ENCODE measurements at regions not wholly inside any gene's neighbourhood (a gene's known extent, or its start where the extent isn't known, plus 50 kb on each side); places are given as distances from the start of the nearest gene placed in this dataset.

- H3K9me3 ChIP-seq (ENCODE audit: control insufficient read depth, insufficient read depth, low read depth, low read length) = no peaks in the 10 kb centered on the region
- ChIA-PET POLR2A (no interaction called here), CTCF (interaction anchor here (0.5 to 0.6 kb wide), 2 partner anchors 21 to 291 kb away, joined by 3 to 4 read pairs; no protein-coding TSS in a partner anchor)
- no peak overlapping the region for H3K4me3 ChIP-seq (ENCODE audit: low read depth, low read length)
- H3K27ac ChIP-seq (ENCODE audit: extremely low read depth, low read depth, low read length) = no peak overlapping the region
- no peaks in the 10 kb centered on the region for H3K4me1 ChIP-seq (ENCODE audit: control insufficient read depth, insufficient read depth, low read length)
- TF ChIP-seq ZNF10 (tag by site-specific recombination; IDR thresholded peaks at IDR 0.05) = no peak
- no peak for TF ChIP-seq ZNF248 (tag by site-specific recombination; IDR thresholded peaks at IDR 0.05)
- no peak for TF ChIP-seq ZNF670 (tag by site-specific recombination; IDR thresholded peaks at IDR 0.05; ENCODE audit: low read depth)
- no peak for TF ChIP-seq ZNF510 (tag by site-specific recombination; IDR thresholded peaks at IDR 0.05; ENCODE audit: insufficient replicate concordance)
- TF ChIP-seq ZNF24 (tag by site-specific recombination; IDR thresholded peaks at IDR 0.05) = no peak
- TF ChIP-seq ZNF2 (tag by site-specific recombination; IDR thresholded peaks at IDR 0.05) = no peak
- no peaks in the 10 kb centered on the region for H3K36me3 ChIP-seq (ENCODE audit: control insufficient read depth in 2 of 2, insufficient read depth in 1 of 2, low read length in 2 of 2)
Measured at GRCh38 chr11:29261831-29262230, 755.0 kb downstream of the KCNA4 start.

- Histone ChIP-seq H3K9me3 (ENCODE audit: control insufficient read depth, insufficient read depth, low read depth, low read length) (no peaks in the 10 kb centered on the region), H3K4me1 (ENCODE audit: control insufficient read depth, insufficient read depth, low read length) (no peaks in the 10 kb centered on the region), H3K27ac (ENCODE audit: extremely low read depth, low read depth, low read length) (no peak overlapping the region), H3K4me3 (ENCODE audit: low read depth, low read length) (no peak overlapping the region), H3K36me3 (ENCODE audit: control insufficient read depth in 2 of 2, insufficient read depth in 1 of 2, low read length in 2 of 2) (no peaks in the 10 kb centered on the region)
- ChIA-PET POLR2A (no interaction called here), CTCF (interaction anchor here (0.5 to 0.9 kb wide), 2 partner anchors 68 to 290 kb away, joined by 3 read pairs; no protein-coding TSS in a partner anchor)
- TF ChIP-seq BCL6B (tag by site-specific recombination; IDR thresholded peaks at IDR 0.05) = no peak
- no peak for TF ChIP-seq ZNF707 (tag by site-specific recombination; IDR thresholded peaks at IDR 0.05)
Measured at GRCh38 chr11:29260939-29261705, 755.7 kb downstream of the KCNA4 start.

DNA sequence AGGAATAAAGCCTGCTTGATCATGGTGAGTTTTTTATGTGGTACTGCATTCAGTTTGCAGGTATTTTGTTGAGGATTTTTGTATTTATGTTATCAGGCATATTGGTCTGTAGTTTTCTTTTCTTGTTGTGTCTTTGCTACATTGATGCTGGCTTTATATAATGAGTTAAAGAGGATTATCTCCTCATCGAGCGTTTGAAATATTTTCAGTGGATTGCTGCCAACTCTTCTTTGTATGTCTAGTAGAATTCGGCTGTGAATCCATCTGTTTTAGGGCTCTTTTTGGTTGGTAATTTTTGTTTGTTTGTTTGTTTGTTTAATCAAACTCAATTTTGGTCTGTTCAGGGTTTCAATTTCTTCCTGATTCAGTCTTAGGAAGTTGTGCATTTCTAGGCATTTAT is 758.4 kb downstream of the KCNA4 start:
- Histone ChIP-seq H3K4me1 (ENCODE audit: control insufficient read depth, insufficient read depth, low read length) (no peaks in the 10 kb centered on the region), H3K9me3 (ENCODE audit: control insufficient read depth, insufficient read depth, low read depth, low read length) (no peaks in the 10 kb centered on the region), H3K27ac (ENCODE audit: extremely low read depth, low read depth, low read length) (no peak overlapping the region), H3K36me3 (ENCODE audit: control insufficient read depth in 2 of 2, insufficient read depth in 1 of 2, low read length in 2 of 2) (no peaks in the 10 kb centered on the region), H3K4me3 (ENCODE audit: low read depth, low read length) (no peak overlapping the region)
- TF ChIP-seq ZNF404 (tag by site-specific recombination; IDR thresholded peaks at IDR 0.05) (no peak), ZNF114 (tag by site-specific recombination; IDR thresholded peaks at IDR 0.05) (no peak), RBAK (tag by site-specific recombination; IDR thresholded peaks at IDR 0.05) (no peak), OVOL3 (tag by site-specific recombination; IDR thresholded peaks at IDR 0.05) (no peak), INSM2 (tag by site-specific recombination; IDR thresholded peaks at IDR 0.05) (no peak), KLF1 (tag by site-specific recombination; IDR thresholded peaks at IDR 0.05) (no peak), ZNF530 (tag by site-specific recombination; IDR thresholded peaks at IDR 0.05; ENCODE audit: low read depth) (no peak), ZNF366 (tag by site-specific recombination; conservative IDR thresholded peaks at IDR 0.05) (no peak), ZNF610 (tag by site-specific recombination; IDR thresholded peaks at IDR 0.05; ENCODE audit: borderline replicate concordance) (no peak), ZNF423 (tag by site-specific recombination; IDR thresholded peaks at IDR 0.05) (no peak), ZBTB17 (tag by site-specific recombination; IDR thresholded peaks at IDR 0.05) (no peak), ZNF561 (tag by site-specific recombination; IDR thresholded peaks at IDR 0.05; ENCODE audit: borderline replicate concordance) (no peak), ZBTB8A (tag by site-specific recombination; IDR thresholded peaks at IDR 0.05) (no peak), ZNF391 (tag by site-specific recombination; IDR thresholded peaks at IDR 0.05; ENCODE audit: borderline replicate concordance, low read depth) (no peak), REPIN1 (tag by site-specific recombination; IDR thresholded peaks at IDR 0.05; ENCODE audit: low read depth) (no peak), ZSCAN23 (tag by site-specific recombination; IDR thresholded peaks at IDR 0.05) (no peak), ZBTB1 (tag by site-specific recombination; IDR thresholded peaks at IDR 0.05) (no peak), SETDB1 (IDR thresholded peaks at IDR 0.05; ENCODE audit: insufficient read length, low read length) (no peak), KLF9 (tag by site-specific recombination; IDR thresholded peaks at IDR 0.05; ENCODE audit: low read depth) (no peak)
- POLR2A ChIA-PET = no interaction called here
- CTCF ChIA-PET = no interaction called here
